Fibroblast of lung (primary cell): ENCODE measurements at regions not wholly inside any gene's neighbourhood (a gene's known extent, or its start where the extent isn't known, plus 50 kb on each side); places are given as distances from the start of the nearest gene placed in this dataset.

Experiments
- EZH2 ChIP-seq: IDR thresholded peaks from 2 replicates; pipeline ENCODE4 v1.5.1; 2012; ENCODE audit warnings: low read length, control low read depth, mild to moderate bottlenecking; ENCODE audit errors: missing control alignments
- TF ChIP-seq, protein P1 (sequence below), 2 donors: IDR thresholded peaks in 1 of 2; conservative IDR thresholded peaks in 1 of 2; 1 replicate in 1 of 2; 2 replicates in 1 of 2; pipeline ENCODE4 v1.5.1; 2011 to 2012; ENCODE audit warnings: low read length in 2 of 2, control low read depth in 1 of 2, inconsistent platforms in 1 of 2, low read depth in 1 of 2, mild to moderate bottlenecking in 1 of 2

DNA sequence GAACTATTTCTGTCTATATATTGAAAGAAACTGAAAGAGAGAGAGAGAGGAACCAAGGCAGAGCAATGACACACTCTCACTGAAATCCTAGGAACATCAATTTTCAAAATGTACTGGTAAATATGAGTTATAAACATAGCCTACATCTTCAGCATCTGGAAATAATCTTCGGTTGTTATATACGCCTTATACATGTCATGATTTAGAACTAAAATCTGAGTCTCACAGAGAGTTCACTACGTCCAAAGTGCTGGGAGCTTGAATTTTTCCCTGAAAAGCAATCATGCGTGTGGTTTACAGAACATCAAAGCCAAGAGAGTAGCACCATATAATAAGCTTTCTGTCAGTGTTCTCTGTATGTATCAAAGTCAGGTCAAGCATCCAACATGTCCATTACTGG lies 420.0 kb upstream of the CBLB start:
- TF ChIP-seq, protein P1, sequence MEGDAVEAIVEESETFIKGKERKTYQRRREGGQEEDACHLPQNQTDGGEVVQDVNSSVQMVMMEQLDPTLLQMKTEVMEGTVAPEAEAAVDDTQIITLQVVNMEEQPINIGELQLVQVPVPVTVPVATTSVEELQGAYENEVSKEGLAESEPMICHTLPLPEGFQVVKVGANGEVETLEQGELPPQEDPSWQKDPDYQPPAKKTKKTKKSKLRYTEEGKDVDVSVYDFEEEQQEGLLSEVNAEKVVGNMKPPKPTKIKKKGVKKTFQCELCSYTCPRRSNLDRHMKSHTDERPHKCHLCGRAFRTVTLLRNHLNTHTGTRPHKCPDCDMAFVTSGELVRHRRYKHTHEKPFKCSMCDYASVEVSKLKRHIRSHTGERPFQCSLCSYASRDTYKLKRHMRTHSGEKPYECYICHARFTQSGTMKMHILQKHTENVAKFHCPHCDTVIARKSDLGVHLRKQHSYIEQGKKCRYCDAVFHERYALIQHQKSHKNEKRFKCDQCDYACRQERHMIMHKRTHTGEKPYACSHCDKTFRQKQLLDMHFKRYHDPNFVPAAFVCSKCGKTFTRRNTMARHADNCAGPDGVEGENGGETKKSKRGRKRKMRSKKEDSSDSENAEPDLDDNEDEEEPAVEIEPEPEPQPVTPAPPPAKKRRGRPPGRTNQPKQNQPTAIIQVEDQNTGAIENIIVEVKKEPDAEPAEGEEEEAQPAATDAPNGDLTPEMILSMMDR (conservative IDR thresholded peaks at IDR 0.05 in 1 of 2, IDR thresholded peaks at IDR 0.05 in 1 of 2; ENCODE audit: low read depth in 1 of 2, low read length in 2 of 2): no peak
- no peak for TF ChIP-seq EZH2
